H1 (cell line): ENCODE measurements at regions not wholly inside any gene's neighbourhood (a gene's known extent, or its start where the extent isn't known, plus 50 kb on each side); places are given as distances from the start of the nearest gene placed in this dataset.

ENCODE experiments used
- CTCF ChIA-PET: fragments of 300-600 bp; sonication (Branson Sonifier 250); formaldehyde crosslinking; loops from one replicate; lab custom pipeline; 2021; ENCODE audit not compliant: partially characterized antibody; lab: Charles Lee
- POLR2A ChIA-PET: fragments of 300-600 bp; sonication (Branson Sonifier 250); formaldehyde crosslinking; loops from one replicate; lab custom pipeline; 2021; ENCODE audit warnings: inconsistent platforms; ENCODE audit not compliant: partially characterized antibody; lab: Charles Lee
- DNase-seq, 2 experiments: peaks; one replicate each; pipeline versions ENCODE4 v3.0.0 to v3.0.0-alpha.2; 2010 to 2022; ENCODE audit warnings: low spot score in 2 of 2, low read depth in 1 of 2, mixed read lengths in 1 of 2
- FAIRE-seq: peaks from 2 replicates; lab custom pipeline; 2011; peaks lifted over from hg19 to GRCh38; lab: Jason Lieb, UNC
- H2AFZ ChIP-seq: 2 replicates; pipeline ENCODE4 v1.8.1; 2012; ENCODE audit warnings: low read length, inconsistent platforms
- H2AK5ac ChIP-seq: 2 replicates; pipeline ENCODE4 v1.6.1; 2013; ENCODE audit warnings: low read depth, low read length
- H2BK120ac ChIP-seq: replicated peaks from 2 replicates; pipeline ENCODE3; 2013; ENCODE audit warnings: low read depth, low read length, inconsistent platforms
- H2BK12ac ChIP-seq: 2 replicates; pipeline ENCODE4 v1.6.1; 2013; ENCODE audit warnings: low read depth, low read length
- H2BK15ac ChIP-seq: 2 replicates; pipeline ENCODE4 v1.6.1; 2013; ENCODE audit warnings: low read length
- H2BK20ac ChIP-seq: 2 replicates; pipeline ENCODE4 v1.6.1; 2013; ENCODE audit warnings: low read length
- H2BK5ac ChIP-seq: 2 replicates; pipeline ENCODE4 v1.6.1; 2013; ENCODE audit warnings: low read depth, low read length
- H3K14ac ChIP-seq: 2 replicates; pipeline ENCODE4 v1.6.1; 2013; ENCODE audit warnings: inconsistent platforms; ENCODE audit not compliant: insufficient read length
- H3K18ac ChIP-seq: 2 replicates; pipeline ENCODE4 v1.6.1; 2013; ENCODE audit warnings: low read length; ENCODE audit errors: extremely low read depth
- H3K23ac ChIP-seq: 2 replicates; pipeline ENCODE4 v1.6.1; 2013; ENCODE audit warnings: inconsistent platforms; ENCODE audit not compliant: insufficient read length
- H3K23me2 ChIP-seq: 2 replicates; pipeline ENCODE4 v1.6.1; 2013; ENCODE audit warnings: low read depth, low read length
- H3K27ac ChIP-seq: 2 replicates; pipeline ENCODE4 v1.6.1; 2011; ENCODE audit warnings: low read depth, low read length, inconsistent platforms
- H3K27me3 ChIP-seq, 4 experiments: replicated peaks in 1 of 4; 1 replicate in 1 of 4; 2 replicates in 3 of 4; pipeline versions ENCODE4 v1.6.1 to v1.8.1; 2011 to 2013; ENCODE audit warnings: low read length in 3 of 4, mild to moderate bottlenecking in 3 of 4, inconsistent platforms in 2 of 4, mixed read lengths in 2 of 4, moderate library complexity in 1 of 4; ENCODE audit not compliant: control insufficient read depth in 3 of 4, insufficient read depth in 3 of 4; ENCODE audit errors: extremely low read depth in 1 of 4
- H3K36me3 ChIP-seq, 4 experiments: 2 replicates each; pipeline versions ENCODE4 v1.6.1 to v1.8.1; 2011 to 2013; ENCODE audit warnings: mild to moderate bottlenecking in 4 of 4, low read length in 3 of 4, moderate library complexity in 2 of 4, control low read depth in 1 of 4, inconsistent platforms in 1 of 4; ENCODE audit not compliant: insufficient read depth in 4 of 4, control insufficient read depth in 2 of 4
- H3K4ac ChIP-seq: replicated peaks from 2 replicates; pipeline ENCODE3; 2013; ENCODE audit warnings: low read length, low read depth, mixed read lengths, inconsistent platforms; ENCODE audit not compliant: insufficient read length
- H3K4me1 ChIP-seq, 4 experiments: replicated peaks in 1 of 4; 1 replicate in 1 of 4; 2 replicates in 3 of 4; pipeline versions ENCODE4 v1.6.1 to v1.8.1; 2011 to 2013; ENCODE audit warnings: low read length in 3 of 4, inconsistent platforms in 2 of 4, mixed read lengths in 1 of 4; ENCODE audit not compliant: insufficient read depth in 4 of 4, control insufficient read depth in 3 of 4
- H3K4me2 ChIP-seq, 2 experiments: 2 replicates each; pipeline versions ENCODE4 v1.6.1 to v1.8.1; 2011 to 2013; ENCODE audit warnings: low read depth in 2 of 2, low read length in 2 of 2, control low read depth in 1 of 2, inconsistent platforms in 1 of 2, mild to moderate bottlenecking in 1 of 2; ENCODE audit not compliant: insufficient read depth in 1 of 2
- H3K4me3 ChIP-seq, 4 experiments: fragments of 200-600, 300-600 bp in 1 of 4; sonication (generic), shearing (Covaris generic), sonication (Bioruptor Twin) in 1 of 4; 2 replicates each; pipeline versions ENCODE4 v1.5.1 to v1.8.1; 2011 to 2016; ENCODE audit warnings: low read length in 4 of 4, low read depth in 3 of 4, control low read depth in 2 of 4, inconsistent platforms in 2 of 4, mild to moderate bottlenecking in 2 of 4, mixed read lengths in 1 of 4, moderate library complexity in 1 of 4; ENCODE audit not compliant: insufficient read depth in 2 of 4; ENCODE audit errors: extremely low read depth in 1 of 4
- H3K56ac ChIP-seq: replicated peaks from 2 replicates; pipeline ENCODE3; 2013; ENCODE audit warnings: low read depth, mild to moderate bottlenecking, mixed read lengths, low read length, inconsistent platforms; ENCODE audit not compliant: insufficient read length
- H3K79me1 ChIP-seq: 2 replicates; pipeline ENCODE4 v1.6.1; 2013; ENCODE audit warnings: low read depth, low read length, control low read depth
- H3K79me2 ChIP-seq, 2 experiments: 2 replicates each; pipeline versions ENCODE4 v1.6.1 to v1.8.1; 2012 to 2013; ENCODE audit warnings: low read length in 2 of 2, mild to moderate bottlenecking in 2 of 2, inconsistent platforms in 1 of 2; ENCODE audit not compliant: insufficient read depth in 2 of 2, control insufficient read depth in 1 of 2
- H3K9ac ChIP-seq, 4 experiments: replicated peaks in 1 of 4; 1 replicate in 1 of 4; 2 replicates in 3 of 4; pipeline versions ENCODE4 v1.6.1 to v1.8.1; 2011 to 2013; ENCODE audit warnings: low read depth in 3 of 4, low read length in 3 of 4, control low read depth in 2 of 4, mild to moderate bottlenecking in 2 of 4, moderate library complexity in 2 of 4, inconsistent platforms in 1 of 4; ENCODE audit errors: extremely low read depth in 1 of 4
- H3K9me3 ChIP-seq, 2 experiments: 2 replicates each; pipeline versions ENCODE4 v1.6.1 to v1.8.1; 2012 to 2013; ENCODE audit warnings: mild to moderate bottlenecking in 2 of 2, moderate library complexity in 2 of 2, control low read depth in 1 of 2, inconsistent platforms in 1 of 2, low read depth in 1 of 2, low read length in 1 of 2, mixed read lengths in 1 of 2; ENCODE audit not compliant: insufficient read depth in 2 of 2
- H4K20me1 ChIP-seq, 2 experiments: replicated peaks in 1 of 2; 2 replicates each; pipeline versions ENCODE3 to v1.8.1; 2011 to 2013; ENCODE audit warnings: inconsistent platforms in 2 of 2, low read length in 2 of 2, mild to moderate bottlenecking in 1 of 2; ENCODE audit not compliant: insufficient read depth in 2 of 2, control insufficient read depth in 1 of 2
- H4K5ac ChIP-seq: 2 replicates; pipeline ENCODE4 v1.6.1; 2013; ENCODE audit warnings: low read length, low read depth, mixed read lengths, inconsistent platforms; ENCODE audit not compliant: insufficient read length
- H4K8ac ChIP-seq: 2 replicates; pipeline ENCODE4 v1.8.0; 2013; ENCODE audit warnings: mild to moderate bottlenecking, moderate library complexity, low read length, inconsistent platforms; ENCODE audit not compliant: insufficient read depth; ENCODE audit errors: extremely low read depth
- H4K91ac ChIP-seq: replicated peaks from 2 replicates; pipeline ENCODE3; 2013; ENCODE audit warnings: low read length, mixed read lengths, inconsistent platforms; ENCODE audit not compliant: insufficient read length
- BACH1 ChIP-seq: IDR thresholded peaks from 2 replicates; pipeline ENCODE4 v1.6.1; 2012; ENCODE audit warnings: low read length, improper control_type of control experiment
- MAFK ChIP-seq: IDR thresholded peaks from 2 replicates; pipeline ENCODE4 v1.6.1; 2012; ENCODE audit warnings: low read depth, mild to moderate bottlenecking, improper control_type of control experiment, low read length
- POU5F1 ChIP-seq: IDR thresholded peaks from 2 replicates; pipeline ENCODE4 v1.6.1; 2011; ENCODE audit warnings: low read depth, mild to moderate bottlenecking, low read length, moderate library complexity
- ZNF274 ChIP-seq: IDR thresholded peaks from 2 replicates; pipeline ENCODE4 v1.7.0; 2012; ENCODE audit warnings: low read length, borderline replicate concordance; ENCODE audit errors: extremely low read depth
- WGBS, 2 experiments: shearing (Covaris generic) in 1 of 2; methylation state at CpG; one replicate each; pipeline versions ENCODE4 v1.1.6 to v1.1.7; 2013 to 2015; ENCODE audit warnings: low lambda C conversion rate in 2 of 2, mixed read lengths in 2 of 2, inconsistent platforms in 1 of 2, low coverage in 1 of 2, missing lambda C conversion rate in 1 of 2; ENCODE audit not compliant: insufficient replicate concordance in 2 of 2, insufficient coverage in 1 of 2, insufficient read length in 1 of 2; ENCODE audit errors: extremely low coverage in 1 of 2, missing lambda C conversion rate in 1 of 2; 5-methylcytosine and 5-hydroxymethylcytosine counted together
- TF ChIP-seq, protein P1 (sequence below): IDR thresholded peaks from 2 replicates; pipeline ENCODE4 v1.6.1; 2011; ENCODE audit warnings: low read depth, mild to moderate bottlenecking, low read length; ENCODE audit not compliant: insufficient read depth
- TF ChIP-seq, protein P2 (sequence below): IDR thresholded peaks from 2 replicates; pipeline ENCODE4 v1.6.1; 2011; ENCODE audit warnings: low read length, improper control_type of control experiment

DNA sequence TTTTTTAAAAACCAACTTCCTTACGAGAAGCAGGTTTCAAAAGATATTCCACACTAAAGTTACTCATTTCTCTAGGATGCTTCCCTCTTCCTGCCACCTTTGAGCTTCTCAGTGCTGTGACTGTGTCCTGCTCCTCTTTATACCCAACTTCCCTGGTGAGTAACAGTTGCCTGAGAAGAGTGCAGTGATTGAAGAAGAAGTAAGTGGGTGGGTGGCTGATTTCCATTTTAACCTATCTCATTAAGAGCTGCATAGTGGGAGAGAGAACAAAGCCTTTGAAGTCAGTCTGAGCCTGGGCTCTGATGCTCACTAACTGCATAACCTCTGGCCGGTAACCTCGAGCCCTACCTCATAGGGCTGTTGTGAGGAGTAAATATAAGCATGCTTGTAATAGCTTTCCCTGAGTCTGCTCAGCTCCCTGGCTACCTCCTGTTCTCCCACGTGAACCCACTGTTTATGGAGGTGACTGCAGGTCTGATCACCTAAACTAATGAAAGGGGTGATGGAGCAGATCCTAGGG, 977.3 kb downstream of the UQCRFS1 start:
- Histone ChIP-seq H2AFZ (no peak overlapping the region), H4K5ac (no peak overlapping the region), H3K56ac (no peak overlapping the region), H2BK12ac (no peak overlapping the region), H3K9me3 (no peaks in the 10 kb centered on the region), H2BK5ac (no peak overlapping the region), H2AK5ac (no peak overlapping the region), H3K18ac (no peak overlapping the region), H3K23ac (no peak overlapping the region), H4K20me1 (no peaks in the 10 kb centered on the region), H3K79me1 (no peaks in the 10 kb centered on the region), H3K79me2 (no peaks in the 10 kb centered on the region; a peak in 1 of 4 replicates), H3K4ac (no peak overlapping the region), H2BK20ac (no peak overlapping the region), H3K14ac (no peak overlapping the region), H3K4me3 (no peak overlapping the region), H3K9ac (no peak overlapping the region), H3K4me1 (peaks cover 0 to 5% (median 1%) of the 10 kb centered on the region in 4 experiments; a peak in 3 of 7 replicates), H2BK15ac (no peak overlapping the region), H2BK120ac (no peak overlapping the region), H3K36me3 (no peaks in the 10 kb centered on the region), H4K8ac (no peak overlapping the region), H4K91ac (no peak overlapping the region), H3K27me3 (no peaks in the 10 kb centered on the region), H3K23me2 (no peaks in the 10 kb centered on the region), H3K4me2 (no peak overlapping the region), H3K27ac (no peak overlapping the region)
- 68% methylated on average over 4 of the region's 4 CpGs; no CpG with 5 or more reads in 1 of the 2 experiments for WGBS, 2 experiments
- ChIA-PET CTCF (interaction anchor here (1.1 to 4.3 kb wide), 9 partner anchors 8 to 264 kb away, joined by 3 to 51 read pairs (median 7); no protein-coding TSS in a partner anchor), POLR2A (no interaction called here)
- FAIRE-seq, result no peak
- no peak for TF ChIP-seq BACH1
- TF ChIP-seq, protein P1, sequence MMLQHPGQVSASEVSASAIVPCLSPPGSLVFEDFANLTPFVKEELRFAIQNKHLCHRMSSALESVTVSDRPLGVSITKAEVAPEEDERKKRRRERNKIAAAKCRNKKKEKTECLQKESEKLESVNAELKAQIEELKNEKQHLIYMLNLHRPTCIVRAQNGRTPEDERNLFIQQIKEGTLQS, result no peak
- TF ChIP-seq MAFK, result no peak
- no peak for TF ChIP-seq POU5F1
- TF ChIP-seq ZNF274, result no peak
- TF ChIP-seq, protein P2, sequence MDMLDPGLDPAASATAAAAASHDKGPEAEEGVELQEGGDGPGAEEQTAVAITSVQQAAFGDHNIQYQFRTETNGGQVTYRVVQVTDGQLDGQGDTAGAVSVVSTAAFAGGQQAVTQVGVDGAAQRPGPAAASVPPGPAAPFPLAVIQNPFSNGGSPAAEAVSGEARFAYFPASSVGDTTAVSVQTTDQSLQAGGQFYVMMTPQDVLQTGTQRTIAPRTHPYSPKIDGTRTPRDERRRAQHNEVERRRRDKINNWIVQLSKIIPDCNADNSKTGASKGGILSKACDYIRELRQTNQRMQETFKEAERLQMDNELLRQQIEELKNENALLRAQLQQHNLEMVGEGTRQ, result no peak
- no peak for DNase-seq
